Activated T-cell treated with anti-CD3 and anti-CD28 coated beads, Interleukin-2, amount 50 U/mL, for 4 hours (primary cell): ENCODE measurements at regions not wholly inside any gene's neighbourhood (a gene's known extent, or its start where the extent isn't known, plus 50 kb on each side); places are given as distances from the start of the nearest gene placed in this dataset.
"Not testable (repeated sequence)": the region's sequence is repeated elsewhere in the genome, so short reads cannot be mapped to it uniquely, and the experiment has no call there.

Experiments
- ATAC-seq, 2 donors: fragments of 200-7000 bp; cut with Tn5 transposase; one replicate each; pipeline ENCODE4 v1.10.0; 2021
- DNase-seq: peaks from one replicate; pipeline ENCODE4 v3.0.0-alpha.2; 2020
- H3K27me3 Mint-ChIP-seq: one replicate; pipeline ENCODE4 v1.8.0; 2021; ENCODE audit warnings: low read depth, mixed read lengths
- H3K36me3 Mint-ChIP-seq: one replicate; pipeline ENCODE4 v1.8.0; 2022; ENCODE audit warnings: mixed read lengths; ENCODE audit not compliant: insufficient read depth
- H3K4me1 Mint-ChIP-seq: one replicate; pipeline ENCODE4 v1.8.0; 2021; ENCODE audit warnings: low read depth, mixed read lengths
- H3K4me3 Mint-ChIP-seq: one replicate; pipeline ENCODE4 v1.8.0; 2021; ENCODE audit warnings: mild to moderate bottlenecking, moderate library complexity, mixed read lengths
- H3K9me3 Mint-ChIP-seq: one replicate; pipeline ENCODE4 v1.8.0; 2021; ENCODE audit warnings: mixed read lengths

DNA sequence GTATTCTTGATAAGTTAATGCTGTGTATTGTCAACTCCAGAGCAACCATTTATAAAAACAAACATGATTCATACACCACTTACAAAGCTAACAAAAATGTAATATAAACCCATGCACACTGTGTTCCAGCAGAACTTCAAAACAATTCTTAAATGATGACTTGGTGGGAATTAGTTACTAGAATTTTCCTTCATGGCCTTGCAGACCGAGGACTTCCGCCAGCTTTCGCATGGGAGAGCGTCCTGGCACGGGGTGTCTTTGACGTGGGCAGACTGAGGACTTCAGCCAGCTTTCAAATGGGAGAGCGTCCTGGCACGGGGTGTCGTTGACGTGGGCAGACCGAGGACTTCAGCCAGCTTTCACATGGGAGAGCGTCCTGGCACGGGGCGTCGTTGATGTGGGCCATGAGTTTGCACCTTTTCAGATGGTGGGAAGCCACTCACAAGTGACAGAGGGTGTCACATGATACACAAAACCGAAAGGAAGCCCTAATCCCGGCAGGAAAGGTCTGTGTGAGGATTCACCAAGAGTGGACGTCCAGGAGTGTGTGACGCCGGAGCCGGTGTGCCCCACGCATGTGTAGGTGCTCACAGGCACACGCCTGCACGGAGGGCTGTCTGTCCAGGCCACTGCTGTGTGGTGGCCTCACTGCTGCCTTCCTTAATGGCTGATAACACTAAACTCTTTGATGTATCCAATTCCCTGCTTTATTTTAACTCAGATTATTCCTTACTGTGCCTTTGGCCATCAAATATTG is 211.3 kb upstream of the IRX4 start:
- Mint-ChIP-seq H3K36me3 (no peaks in the 10 kb centered on the region), H3K4me3 (no peak overlapping the region), H3K27me3 (peaks cover 7% of the 10 kb centered on the region), H3K9me3 (no peaks in the 10 kb centered on the region), H3K4me1 (no peaks in the 10 kb centered on the region)
- ATAC-seq (no peak), DNase-seq (no peak)

DNA sequence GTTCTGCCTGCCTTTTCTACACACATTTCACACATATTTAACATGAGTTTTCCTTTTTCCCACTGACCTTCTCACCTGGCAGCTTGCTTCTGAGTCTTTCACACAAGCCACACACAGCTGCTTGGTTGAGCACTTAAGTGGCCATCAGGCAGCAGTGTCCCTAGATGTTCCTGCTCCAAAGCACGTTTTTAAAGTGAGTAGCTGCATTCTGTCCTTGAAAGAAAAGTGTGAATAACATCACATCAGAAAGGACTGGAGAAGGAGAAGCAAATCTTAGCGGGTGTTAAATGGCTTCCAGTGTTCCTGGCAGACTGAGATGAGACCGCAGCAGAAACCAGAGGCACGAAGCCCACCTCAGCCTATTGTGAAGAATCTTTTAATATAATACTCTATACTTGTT is 209.2 kb upstream of the IRX4 start:
- Mint-ChIP-seq H3K27me3 (peaks cover 4% of the 10 kb centered on the region), H3K4me1 (no peaks in the 10 kb centered on the region), H3K36me3 (no peaks in the 10 kb centered on the region), H3K9me3 (no peaks in the 10 kb centered on the region), H3K4me3 (no peak overlapping the region)
- DNase-seq: no peak
- no peak for ATAC-seq

DNA sequence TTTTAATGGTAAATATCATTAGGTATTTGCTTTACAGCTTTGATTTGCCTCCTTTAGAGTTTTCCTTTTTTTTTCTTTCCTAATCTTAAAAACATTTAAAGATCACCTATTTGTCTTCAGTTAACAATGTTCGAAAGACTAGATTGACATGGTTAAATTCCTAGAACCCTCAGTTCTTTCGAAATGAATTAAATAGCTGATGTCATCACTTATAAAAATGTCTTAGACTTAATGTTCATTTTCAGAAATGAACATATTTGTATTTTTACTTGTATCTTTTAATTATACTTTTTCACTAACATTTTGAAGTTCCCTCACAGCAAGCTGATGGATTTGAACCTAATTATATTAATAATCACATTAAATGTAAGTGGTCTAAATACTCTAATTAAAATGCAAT is 205.3 kb upstream of the IRX4 start:
- DNase-seq (no peak), ATAC-seq (no peak)
- H3K27me3 Mint-ChIP-seq: peaks cover 9% of the 10 kb centered on the region
- H3K9me3 Mint-ChIP-seq: no peaks in the 10 kb centered on the region
- H3K4me1 Mint-ChIP-seq: no peaks in the 10 kb centered on the region
- no peak overlapping the region for H3K4me3 Mint-ChIP-seq
- H3K36me3 Mint-ChIP-seq: no peaks in the 10 kb centered on the region

DNA sequence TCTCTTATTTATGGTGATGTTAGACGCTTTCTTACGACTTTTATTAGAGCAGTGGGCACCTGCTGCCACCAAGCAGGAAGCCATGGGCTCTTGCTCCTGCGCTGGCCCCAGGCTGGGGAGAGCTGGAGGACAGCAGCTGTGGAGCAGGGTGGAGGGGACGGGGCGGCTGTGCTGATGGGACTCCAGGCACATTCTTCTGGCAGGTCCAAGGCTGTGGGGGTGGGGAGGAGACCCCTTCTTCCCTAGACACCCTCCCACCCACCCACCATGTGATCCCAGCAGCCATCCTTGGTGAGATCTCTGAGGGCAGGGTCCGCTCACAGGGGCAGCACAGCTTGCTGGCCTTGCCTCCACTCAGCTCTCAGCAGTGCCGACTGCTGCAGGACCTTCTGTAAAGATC is 192.6 kb upstream of the IRX4 start:
- H3K36me3 Mint-ChIP-seq: no peaks in the 10 kb centered on the region
- no peak for DNase-seq
- no peaks in the 10 kb centered on the region for H3K9me3 Mint-ChIP-seq
- ATAC-seq: no peak
- H3K4me1 Mint-ChIP-seq: no peaks in the 10 kb centered on the region
- H3K4me3 Mint-ChIP-seq: no peak overlapping the region
- H3K27me3 Mint-ChIP-seq: peaks cover 26% of the 10 kb centered on the region

DNA sequence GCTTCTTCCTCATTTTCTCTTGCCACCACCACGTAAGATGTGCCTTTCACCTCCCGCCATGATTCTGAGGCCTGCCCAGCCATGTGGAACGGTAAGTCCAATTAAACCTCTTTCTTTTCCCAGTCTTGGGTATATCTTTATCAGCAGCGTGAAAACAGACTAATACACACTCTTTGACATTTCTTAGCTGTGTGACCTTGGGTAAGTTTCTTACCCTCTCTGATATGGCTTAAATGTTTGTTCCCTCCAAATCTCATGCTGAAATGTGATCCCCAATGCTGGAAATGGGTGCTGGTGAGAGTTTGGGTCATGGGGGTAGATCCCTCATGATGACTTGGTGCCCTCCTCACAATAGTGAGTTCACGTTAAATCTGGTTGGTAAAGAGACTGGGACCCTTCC is 188.8 kb upstream of the IRX4 start:
- H3K27me3 Mint-ChIP-seq: peaks cover 13% of the 10 kb centered on the region
- ATAC-seq (no peak), DNase-seq (no peak)
- H3K4me1 Mint-ChIP-seq: no peaks in the 10 kb centered on the region
- H3K36me3 Mint-ChIP-seq: no peaks in the 10 kb centered on the region
- no peaks in the 10 kb centered on the region for H3K9me3 Mint-ChIP-seq
- H3K4me3 Mint-ChIP-seq: no peak overlapping the region

DNA sequence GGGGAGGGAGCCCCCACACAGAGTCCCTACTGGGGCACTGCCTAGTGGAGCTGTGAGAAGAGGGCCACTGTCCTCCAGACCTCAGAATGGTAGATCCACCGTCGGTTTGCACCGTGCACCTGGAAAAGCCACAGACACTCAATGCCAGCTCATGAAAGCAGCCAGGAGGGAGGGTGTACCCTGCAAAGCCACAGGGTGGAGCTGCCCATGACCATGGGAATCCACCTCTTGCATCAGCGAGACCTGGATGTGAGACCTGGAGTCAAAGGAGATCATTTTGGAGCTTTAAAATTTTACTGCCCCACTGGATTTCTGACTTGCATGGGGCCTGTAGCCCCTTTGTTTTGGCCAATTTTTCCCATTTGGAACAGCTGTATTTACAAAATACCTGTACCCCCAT is 188.1 kb upstream of the IRX4 start:
- not testable (repeated sequence) for DNase-seq, H3K4me3 Mint-ChIP-seq, H3K36me3 Mint-ChIP-seq, H3K9me3 Mint-ChIP-seq, ATAC-seq, H3K4me1 Mint-ChIP-seq
- peaks cover 17% of the 10 kb centered on the region for H3K27me3 Mint-ChIP-seq

DNA sequence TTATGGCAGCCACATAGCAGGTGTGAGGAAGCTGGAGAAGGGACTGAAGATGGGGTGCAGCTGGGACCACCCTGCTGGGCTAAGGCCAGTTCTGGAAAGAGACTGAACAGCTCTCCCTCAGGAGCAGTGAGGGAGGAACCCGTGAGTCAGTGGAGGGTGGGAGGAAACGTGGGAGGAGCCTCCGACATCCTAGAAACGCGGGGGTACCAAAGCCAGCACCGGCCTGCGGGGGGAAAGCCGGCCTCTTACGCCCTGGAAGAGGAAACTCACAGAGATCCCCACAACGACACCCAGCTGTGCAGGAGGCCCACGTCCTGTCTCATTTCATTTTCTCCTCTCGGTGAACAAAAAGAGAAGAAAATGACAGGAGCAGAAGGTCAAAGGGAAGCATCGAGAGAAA is 185.8 kb upstream of the IRX4 start:
- Mint-ChIP-seq H3K4me3 (no peak overlapping the region), H3K36me3 (no peaks in the 10 kb centered on the region), H3K4me1 (no peaks in the 10 kb centered on the region), H3K9me3 (no peaks in the 10 kb centered on the region), H3K27me3 (peaks cover 13% of the 10 kb centered on the region)
- no peak for ATAC-seq
- no peak for DNase-seq

DNA sequence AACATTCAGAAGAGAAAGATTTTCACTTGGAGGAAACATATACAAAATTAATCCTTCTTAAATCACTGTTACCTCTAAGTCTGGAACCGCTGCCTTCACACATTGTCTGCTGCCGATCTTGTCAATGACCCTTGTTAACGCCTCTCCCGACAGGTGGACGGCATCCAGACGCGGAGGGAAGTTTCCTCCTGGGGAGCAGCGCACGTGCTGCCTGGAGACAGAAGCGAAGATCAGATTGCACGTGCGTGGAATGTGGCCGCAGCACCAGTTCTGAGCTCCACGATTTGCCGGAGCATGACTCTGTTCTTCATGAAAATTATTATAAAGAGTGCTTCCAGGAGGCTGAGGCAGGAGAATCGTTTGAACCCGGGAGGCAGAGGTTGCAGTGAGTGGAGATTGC is 183.6 kb upstream of the IRX4 start:
- no peak for DNase-seq
- Mint-ChIP-seq H3K9me3 (no peaks in the 10 kb centered on the region), H3K4me1 (no peaks in the 10 kb centered on the region), H3K36me3 (no peaks in the 10 kb centered on the region), H3K4me3 (no peak overlapping the region), H3K27me3 (peaks cover 15% of the 10 kb centered on the region)
- ATAC-seq: no peak

DNA sequence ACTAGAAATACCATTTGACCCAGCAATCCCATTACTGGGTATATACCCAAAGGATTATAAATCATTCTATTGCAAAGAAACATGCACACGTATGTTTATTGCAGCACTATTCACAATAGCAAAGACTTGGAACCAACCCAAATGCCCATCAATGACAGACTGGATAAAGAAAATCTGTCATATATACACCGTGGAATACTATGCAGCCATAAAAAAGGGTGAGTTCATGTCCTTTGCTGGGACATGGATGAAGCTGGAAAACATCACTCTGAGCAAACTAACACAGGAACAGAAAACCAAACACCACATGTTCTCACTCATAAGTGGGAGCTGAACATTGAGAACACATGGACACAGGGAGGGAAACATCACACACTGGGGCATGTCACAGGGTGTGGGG is 180.7 kb upstream of the IRX4 start:
- not testable (repeated sequence) for H3K4me3 Mint-ChIP-seq, ATAC-seq, H3K4me1 Mint-ChIP-seq, H3K36me3 Mint-ChIP-seq, H3K9me3 Mint-ChIP-seq, DNase-seq
- peaks cover 16% of the 10 kb centered on the region for H3K27me3 Mint-ChIP-seq

DNA sequence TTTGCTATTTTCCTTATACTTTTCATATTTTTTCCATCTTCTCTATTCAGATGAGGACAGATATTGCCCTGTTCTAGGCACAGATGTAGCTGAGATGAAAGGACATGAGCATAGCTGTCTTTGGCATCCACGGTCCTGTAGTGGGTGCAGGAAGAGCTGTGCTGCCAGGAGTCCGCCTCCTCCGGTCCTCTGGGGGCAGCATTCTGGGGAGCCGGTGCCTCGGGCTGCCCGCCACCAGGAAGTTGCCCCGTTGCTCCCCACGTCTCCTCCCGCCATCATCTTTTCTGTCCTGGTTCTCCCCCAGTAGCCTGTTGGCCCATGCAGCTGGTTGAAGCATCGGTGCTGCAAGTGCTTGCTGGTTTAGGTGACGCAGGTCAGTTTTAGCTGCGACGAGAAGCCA is 170.0 kb upstream of the IRX4 start:
- H3K4me1 Mint-ChIP-seq: no peaks in the 10 kb centered on the region
- DNase-seq (no peak), ATAC-seq (no peak)
- no peaks in the 10 kb centered on the region for H3K9me3 Mint-ChIP-seq
- no peaks in the 10 kb centered on the region for H3K36me3 Mint-ChIP-seq
- peaks cover 15% of the 10 kb centered on the region for H3K27me3 Mint-ChIP-seq
- no peak overlapping the region for H3K4me3 Mint-ChIP-seq

DNA sequence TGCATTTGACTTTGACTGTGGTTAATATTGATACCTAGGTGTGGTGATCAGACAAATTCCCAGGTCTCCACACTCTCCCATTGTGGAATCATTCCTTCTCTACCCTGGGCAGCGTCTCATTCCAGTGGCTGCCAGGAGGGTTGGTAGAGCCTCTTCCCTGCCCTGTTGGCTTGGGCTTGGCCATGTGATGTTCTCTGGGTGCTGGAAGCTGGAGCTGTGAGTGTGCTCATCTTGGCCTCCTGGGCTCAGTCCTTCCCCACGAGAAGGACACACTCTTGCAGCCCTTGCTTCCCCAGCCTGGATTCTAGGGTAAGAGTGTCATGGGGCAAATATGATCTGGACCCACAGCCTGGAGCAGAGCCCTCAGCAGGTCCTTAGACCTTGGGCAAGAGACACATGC is 167.2 kb upstream of the IRX4 start:
- Mint-ChIP-seq H3K27me3 (peaks cover 20% of the 10 kb centered on the region), H3K36me3 (no peaks in the 10 kb centered on the region), H3K4me1 (no peaks in the 10 kb centered on the region), H3K4me3 (no peak overlapping the region), H3K9me3 (peaks cover 10% of the 10 kb centered on the region)
- no peak for DNase-seq
- ATAC-seq: no peak

DNA sequence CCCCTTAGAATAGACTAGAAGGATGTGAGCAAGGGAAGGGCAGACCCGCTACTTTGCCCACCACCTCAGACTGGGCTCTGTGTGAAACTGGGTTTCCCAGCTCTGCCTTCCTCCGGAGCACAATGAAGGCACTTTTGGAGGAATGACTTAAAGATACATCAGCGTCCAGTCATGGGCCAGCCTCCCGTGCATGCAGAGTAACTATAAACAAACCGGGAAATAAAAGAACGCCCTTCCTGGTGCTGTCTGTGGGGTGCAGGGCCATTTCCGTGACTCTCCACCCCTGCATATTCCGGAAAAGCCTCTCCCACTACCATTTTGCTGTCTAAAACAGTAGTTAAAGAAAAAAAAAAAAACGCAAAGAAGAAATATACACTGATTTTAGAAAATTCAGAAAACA is 165.9 kb upstream of the IRX4 start:
- no peak overlapping the region for H3K4me3 Mint-ChIP-seq
- peaks cover 27% of the 10 kb centered on the region for H3K27me3 Mint-ChIP-seq
- H3K36me3 Mint-ChIP-seq: no peaks in the 10 kb centered on the region
- no peaks in the 10 kb centered on the region for H3K4me1 Mint-ChIP-seq
- DNase-seq: no peak
- ATAC-seq: no peak
- peaks cover 10% of the 10 kb centered on the region for H3K9me3 Mint-ChIP-seq

DNA sequence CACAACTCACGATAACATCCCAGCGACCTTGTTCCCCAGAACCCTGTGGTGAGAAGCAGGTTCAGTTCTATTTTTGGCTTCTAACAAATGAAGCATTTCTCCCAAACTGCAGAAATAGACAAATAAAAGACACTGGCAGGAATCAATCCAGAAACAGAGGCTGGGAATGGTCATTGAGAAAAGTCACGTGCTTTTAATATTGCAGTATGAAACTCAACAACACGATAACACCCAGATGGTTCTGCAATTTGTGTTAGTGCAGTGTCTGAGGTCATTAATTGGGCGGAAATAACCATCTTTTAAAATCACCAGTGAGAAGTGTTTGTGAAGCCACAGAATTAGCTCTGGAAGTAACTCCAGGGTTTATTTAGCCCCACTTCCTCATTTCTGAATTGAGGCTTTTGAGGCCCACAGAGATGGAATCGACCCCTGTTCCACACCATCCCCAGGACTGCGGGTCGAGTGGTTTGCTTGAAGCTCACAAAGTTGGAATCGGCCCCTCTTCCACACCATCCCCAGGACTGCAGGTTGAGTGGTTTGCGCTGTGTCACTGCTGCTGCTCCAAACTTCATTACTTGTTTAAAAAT is 164.7 kb upstream of the IRX4 start:
- H3K4me3 Mint-ChIP-seq: no peak overlapping the region
- DNase-seq: no peak
- peaks cover 27% of the 10 kb centered on the region for H3K27me3 Mint-ChIP-seq
- no peaks in the 10 kb centered on the region for H3K4me1 Mint-ChIP-seq
- ATAC-seq: no peak
- H3K36me3 Mint-ChIP-seq: no peaks in the 10 kb centered on the region
- H3K9me3 Mint-ChIP-seq: peaks cover 10% of the 10 kb centered on the region

DNA sequence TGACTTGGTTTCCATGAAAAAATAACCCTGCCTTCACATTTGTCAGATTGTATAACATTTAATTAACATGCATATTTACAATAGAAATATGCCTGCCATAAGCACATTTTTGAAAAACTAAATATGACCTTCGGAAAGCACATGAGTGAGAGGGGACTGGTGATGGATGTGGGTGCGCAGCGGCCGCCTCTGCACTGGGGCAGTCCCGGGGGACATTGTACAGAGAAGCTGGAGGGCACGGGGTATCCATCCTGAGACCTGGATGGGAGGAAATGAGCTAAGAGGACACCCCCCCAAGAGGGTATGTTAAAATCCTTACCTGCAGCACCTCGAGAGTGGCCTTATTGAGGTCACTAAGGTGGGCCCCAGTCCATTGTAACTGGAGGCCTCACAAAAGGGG is 161.3 kb upstream of the IRX4 start:
- no peaks in the 10 kb centered on the region for H3K36me3 Mint-ChIP-seq
- H3K4me3 Mint-ChIP-seq: no peak overlapping the region
- H3K4me1 Mint-ChIP-seq: no peaks in the 10 kb centered on the region
- no peak for DNase-seq
- peaks cover 10% of the 10 kb centered on the region for H3K9me3 Mint-ChIP-seq
- ATAC-seq: no peak
- H3K27me3 Mint-ChIP-seq: peaks cover 30% of the 10 kb centered on the region

DNA sequence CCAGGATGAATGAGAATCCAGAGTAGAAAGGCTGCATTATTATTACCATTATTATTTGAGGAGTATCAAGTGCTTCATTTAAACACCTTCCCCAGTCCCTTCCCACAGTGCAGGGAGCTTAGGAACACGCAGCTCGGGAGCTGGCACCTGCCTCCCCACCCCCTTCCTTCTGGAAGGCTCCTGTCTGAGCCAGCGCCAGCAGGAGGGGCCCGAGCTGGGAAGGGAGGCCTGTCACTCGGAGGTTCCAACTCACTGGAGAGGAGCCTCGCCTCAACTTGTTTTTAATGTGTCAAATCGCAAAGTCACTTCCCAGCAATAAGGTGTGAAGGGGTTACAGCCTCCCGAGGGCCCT is 156.4 kb upstream of the IRX4 start:
- no peaks in the 10 kb centered on the region for H3K4me1 Mint-ChIP-seq
- H3K4me3 Mint-ChIP-seq: no peak overlapping the region
- H3K9me3 Mint-ChIP-seq: no peaks in the 10 kb centered on the region
- ATAC-seq: no peak
- no peaks in the 10 kb centered on the region for H3K36me3 Mint-ChIP-seq
- no peak for DNase-seq
- H3K27me3 Mint-ChIP-seq: peaks cover 43% of the 10 kb centered on the region
